ES-I3 (cell line): ENCODE measurements at regions not wholly inside any gene's neighbourhood (a gene's known extent, or its start where the extent isn't known, plus 50 kb on each side); places are given as distances from the start of the nearest gene placed in this dataset.

Experiments
- H3K36me3 ChIP-seq: 2 replicates; pipeline ENCODE4 v1.6.1; 2013; ENCODE audit warnings: mild to moderate bottlenecking, low read length, control low read depth, moderate library complexity; ENCODE audit not compliant: insufficient read depth
- H3K4me1 ChIP-seq: 2 replicates; pipeline ENCODE4 v1.6.1; 2013; ENCODE audit warnings: mild to moderate bottlenecking, control low read depth, low read length; ENCODE audit not compliant: insufficient read depth
- H3K9ac ChIP-seq: 2 replicates; pipeline ENCODE4 v1.6.1; 2013; ENCODE audit warnings: low read depth, mild to moderate bottlenecking, low read length, moderate library complexity
- H3K9me3 ChIP-seq: 2 replicates; pipeline ENCODE4 v1.6.1; 2013; ENCODE audit warnings: mild to moderate bottlenecking, low read length, moderate library complexity; ENCODE audit not compliant: control insufficient read depth, insufficient read depth

DNA sequence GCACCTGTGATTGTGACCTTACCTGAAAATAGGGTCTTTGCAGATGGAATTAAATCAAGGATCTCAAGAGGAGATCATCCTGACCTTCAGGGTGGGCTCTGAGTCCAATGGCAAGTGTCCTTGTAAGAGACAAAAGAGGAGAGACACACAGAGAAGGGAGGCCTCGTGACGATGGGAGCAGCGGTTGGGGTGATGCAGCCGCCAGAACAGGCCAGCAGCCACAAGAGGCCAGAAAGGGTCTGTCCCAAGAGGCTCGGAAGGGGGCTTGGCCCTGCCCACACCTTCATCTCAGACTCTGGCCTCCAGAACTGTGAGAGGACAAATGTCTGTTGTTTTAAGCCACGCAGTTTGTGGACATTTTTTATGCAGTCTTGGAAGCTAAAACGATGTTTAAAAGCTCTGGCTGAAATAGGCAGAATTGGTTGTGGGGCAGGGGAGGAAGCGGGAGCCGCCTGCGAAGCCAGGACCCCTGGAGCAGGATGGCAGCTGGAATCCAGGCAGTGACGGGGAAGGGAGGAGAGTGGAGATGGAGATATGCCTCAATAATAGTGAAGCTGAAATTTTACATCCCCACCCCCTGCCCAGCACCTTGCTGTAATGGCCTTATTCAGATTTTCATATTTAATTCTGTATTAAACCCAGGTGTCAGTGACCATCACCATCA is 216.4 kb downstream of the ANKRD60 start:
- H3K9me3 ChIP-seq = no peaks in the 10 kb centered on the region
- H3K9ac ChIP-seq = no peak overlapping the region
- no peaks in the 10 kb centered on the region for H3K4me1 ChIP-seq
- no peaks in the 10 kb centered on the region for H3K36me3 ChIP-seq

DNA sequence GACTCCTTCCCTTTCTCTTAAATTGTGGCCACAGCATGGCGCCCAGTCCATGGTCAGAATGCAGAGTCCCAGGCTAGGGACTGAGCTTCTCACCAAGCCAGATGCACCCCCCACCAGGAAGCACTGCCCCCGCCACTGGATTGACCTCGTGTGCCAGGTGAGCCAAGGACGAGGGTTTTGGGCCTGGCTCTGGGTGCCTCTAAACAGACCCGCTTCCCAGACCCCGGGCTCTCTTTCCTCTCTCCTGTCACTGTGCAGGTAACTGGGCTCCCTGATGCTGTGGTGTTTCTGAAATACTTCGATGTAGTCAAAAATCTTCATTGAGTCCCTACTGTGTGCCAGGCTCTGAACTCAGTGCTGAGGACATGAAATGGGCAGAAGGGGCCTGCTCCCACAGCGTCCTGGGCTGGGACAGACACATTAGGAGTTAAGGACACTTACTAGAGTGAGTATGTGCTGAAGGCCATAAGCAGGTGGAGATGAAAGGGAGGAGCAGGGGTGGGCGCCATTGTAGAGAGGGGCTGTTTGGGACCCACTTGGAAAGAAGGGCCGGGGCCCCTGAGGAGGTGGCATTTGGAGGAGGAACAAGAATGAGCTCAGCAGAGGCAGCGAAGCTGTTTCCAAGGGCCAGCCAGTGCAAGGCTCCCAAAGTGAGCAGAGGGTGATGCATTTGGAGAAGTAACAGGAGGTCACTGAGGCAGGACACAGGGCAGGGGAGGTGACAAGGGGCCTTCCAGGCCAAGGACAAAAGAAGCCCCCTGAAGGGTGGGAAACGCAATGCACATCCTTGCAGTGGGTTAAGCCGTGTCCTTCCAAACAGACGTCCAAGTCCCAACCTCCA is 217.1 kb downstream of the ANKRD60 start:
- H3K36me3 ChIP-seq = no peaks in the 10 kb centered on the region
- no peaks in the 10 kb centered on the region for H3K9me3 ChIP-seq
- no peaks in the 10 kb centered on the region for H3K4me1 ChIP-seq
- no peak overlapping the region for H3K9ac ChIP-seq

DNA sequence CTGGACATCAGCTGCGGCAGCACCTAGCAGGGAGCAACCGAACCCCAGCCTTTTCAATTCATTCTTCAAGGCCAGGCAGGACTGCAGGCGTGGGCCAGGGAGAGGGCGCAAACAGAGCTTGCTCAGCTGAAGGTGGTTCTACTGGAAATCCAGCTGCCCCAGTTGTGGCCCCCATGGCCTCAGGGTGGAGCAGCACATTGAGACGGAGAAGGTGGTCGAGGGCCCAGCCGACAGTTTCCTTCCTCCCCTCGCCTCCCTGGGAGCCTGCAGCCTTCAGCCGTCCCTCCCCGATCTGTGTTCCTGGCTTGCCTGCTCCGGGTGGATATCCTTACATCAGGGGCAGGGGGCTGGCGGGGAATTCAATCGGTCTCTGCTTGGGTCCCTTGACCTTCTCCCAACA is 217.8 kb downstream of the ANKRD60 start:
- Histone ChIP-seq H3K9me3 (no peaks in the 10 kb centered on the region), H3K36me3 (no peaks in the 10 kb centered on the region), H3K9ac (no peak overlapping the region), H3K4me1 (no peaks in the 10 kb centered on the region)

DNA sequence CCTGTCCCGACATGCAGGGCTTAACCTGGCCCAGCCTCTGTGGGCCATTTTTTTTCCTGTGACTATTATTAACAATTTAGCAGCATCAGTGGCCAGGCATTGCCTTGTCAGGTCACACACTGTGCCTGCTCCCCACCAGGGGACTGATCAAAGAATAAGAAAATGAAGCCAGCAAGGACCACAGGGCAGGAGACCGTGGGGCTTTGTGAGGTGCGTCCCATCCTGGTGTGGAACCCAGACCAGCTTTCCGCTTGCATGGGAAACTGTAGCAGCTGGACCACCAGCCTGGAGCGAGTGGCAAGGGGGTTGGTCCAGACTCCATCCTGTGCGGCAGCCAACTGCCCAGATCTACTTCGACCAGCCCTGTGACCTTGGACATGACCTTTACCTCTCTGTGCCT is 218.3 kb downstream of the ANKRD60 start:
- Histone ChIP-seq H3K36me3 (no peaks in the 10 kb centered on the region), H3K9me3 (no peaks in the 10 kb centered on the region), H3K9ac (no peak overlapping the region), H3K4me1 (no peaks in the 10 kb centered on the region)

DNA sequence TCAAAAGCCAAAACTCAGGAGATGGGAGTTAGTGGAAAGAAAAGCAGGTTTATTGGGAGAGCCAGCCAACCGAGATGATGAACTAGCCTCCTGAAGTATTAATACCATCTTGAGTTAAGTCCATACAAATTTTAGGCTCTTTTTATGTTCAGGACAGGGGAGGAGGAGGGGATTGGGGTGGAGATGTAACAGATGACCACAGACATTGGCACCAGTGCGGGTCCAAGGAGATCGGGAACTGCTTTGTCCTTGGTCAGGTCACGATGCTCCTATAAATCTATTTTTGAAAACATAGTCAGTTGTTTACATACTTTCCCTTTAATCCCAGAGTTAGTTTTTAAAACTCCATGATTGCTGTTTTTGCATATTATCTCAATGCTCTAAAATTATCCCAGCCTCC is 219.6 kb downstream of the ANKRD60 start:
- H3K9me3 ChIP-seq = no peaks in the 10 kb centered on the region
- H3K4me1 ChIP-seq = no peaks in the 10 kb centered on the region
- H3K36me3 ChIP-seq = no peaks in the 10 kb centered on the region
- H3K9ac ChIP-seq = no peak overlapping the region

DNA sequence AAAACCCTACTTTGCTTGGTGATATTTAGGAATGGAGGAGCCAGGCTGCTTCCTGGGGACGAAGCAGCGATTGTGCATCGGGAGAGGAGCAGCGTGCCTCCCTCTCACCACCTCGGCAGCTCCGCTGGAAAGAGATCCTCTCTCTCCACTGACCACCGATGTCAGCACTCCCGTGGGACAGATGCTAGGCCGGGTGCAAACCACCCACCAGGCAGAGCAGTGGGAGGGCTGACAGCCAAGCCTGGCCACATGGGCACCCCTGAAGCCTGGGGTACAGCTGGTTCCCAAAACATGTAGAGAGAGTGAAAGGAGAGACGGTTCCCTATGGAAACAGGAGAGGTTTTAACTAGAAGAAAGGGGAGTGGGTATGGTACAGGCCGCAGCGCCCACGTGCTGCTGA is 220.0 kb downstream of the ANKRD60 start:
- Histone ChIP-seq H3K4me1 (no peaks in the 10 kb centered on the region), H3K9ac (no peak overlapping the region), H3K36me3 (no peaks in the 10 kb centered on the region), H3K9me3 (no peaks in the 10 kb centered on the region)

DNA sequence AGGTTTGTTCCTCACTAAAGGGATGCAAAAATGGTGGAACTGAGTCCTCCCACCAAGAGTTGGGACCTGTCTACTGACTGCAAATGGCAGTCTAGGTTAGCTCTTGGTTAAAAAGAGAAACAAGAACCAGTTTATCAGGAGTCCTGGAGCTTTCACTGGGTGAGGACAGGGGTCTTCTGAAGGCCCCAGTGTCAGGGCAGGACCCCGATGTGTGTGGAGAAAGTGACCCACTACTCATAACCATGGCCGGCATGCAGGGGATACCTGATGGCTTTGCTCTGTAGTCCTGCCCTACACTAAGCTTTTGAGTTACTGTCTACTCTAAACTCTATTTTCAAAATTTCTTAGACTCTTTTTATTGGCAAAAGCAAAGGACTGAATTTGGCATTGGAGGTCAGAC is 220.5 kb downstream of the ANKRD60 start:
- Histone ChIP-seq H3K36me3 (no peaks in the 10 kb centered on the region), H3K9ac (no peak overlapping the region), H3K9me3 (no peaks in the 10 kb centered on the region), H3K4me1 (no peaks in the 10 kb centered on the region)

DNA sequence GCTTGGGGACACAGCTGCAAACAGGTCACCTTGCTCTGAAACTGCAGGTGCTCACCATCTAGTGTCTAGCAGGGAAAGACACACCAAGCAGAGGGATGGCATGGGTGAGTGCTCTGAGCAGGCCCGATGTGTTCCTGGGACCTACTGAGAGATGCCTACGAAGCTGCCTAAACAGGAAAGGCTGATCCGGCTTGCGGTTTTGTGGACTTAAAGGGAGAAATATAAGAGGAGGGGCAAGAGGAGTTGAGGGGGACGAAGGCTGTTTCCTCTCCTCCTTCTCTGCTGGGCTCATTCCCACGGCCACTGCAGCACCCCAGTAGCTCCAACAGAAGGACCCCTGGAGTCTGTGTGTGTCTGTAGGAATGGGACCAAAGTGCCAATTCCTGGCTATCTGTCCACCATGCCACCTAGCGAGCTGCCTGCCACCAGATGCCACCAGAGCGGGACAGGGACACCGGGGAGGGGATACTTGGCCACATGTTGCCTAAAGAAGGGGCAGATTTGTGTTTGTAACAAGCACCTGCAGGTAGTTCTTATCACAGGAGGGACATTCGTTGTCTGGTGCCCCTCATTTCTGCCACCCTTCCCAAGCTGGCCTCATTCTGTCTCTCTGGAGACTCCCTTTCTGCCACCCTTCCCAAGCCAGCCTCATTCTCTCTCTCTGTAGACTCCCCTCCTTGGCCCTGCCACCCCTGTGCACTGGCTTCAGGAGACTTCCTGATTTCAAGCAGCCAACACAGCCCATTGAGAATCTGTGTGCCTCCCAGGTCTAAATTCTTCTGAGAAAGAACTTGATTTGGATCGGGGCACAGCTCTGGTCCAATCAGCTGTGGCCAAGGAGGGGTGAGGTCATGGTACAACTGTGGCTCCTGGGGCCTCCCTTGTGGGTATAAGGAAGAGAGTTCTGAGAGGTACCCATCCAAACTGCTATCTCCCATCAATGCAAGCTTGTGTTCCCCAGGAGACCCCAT is 221.8 kb downstream of the ANKRD60 start:
- H3K9ac ChIP-seq = no peak overlapping the region
- no peaks in the 10 kb centered on the region for H3K9me3 ChIP-seq
- no peaks in the 10 kb centered on the region for H3K36me3 ChIP-seq
- H3K4me1 ChIP-seq = no peaks in the 10 kb centered on the region

DNA sequence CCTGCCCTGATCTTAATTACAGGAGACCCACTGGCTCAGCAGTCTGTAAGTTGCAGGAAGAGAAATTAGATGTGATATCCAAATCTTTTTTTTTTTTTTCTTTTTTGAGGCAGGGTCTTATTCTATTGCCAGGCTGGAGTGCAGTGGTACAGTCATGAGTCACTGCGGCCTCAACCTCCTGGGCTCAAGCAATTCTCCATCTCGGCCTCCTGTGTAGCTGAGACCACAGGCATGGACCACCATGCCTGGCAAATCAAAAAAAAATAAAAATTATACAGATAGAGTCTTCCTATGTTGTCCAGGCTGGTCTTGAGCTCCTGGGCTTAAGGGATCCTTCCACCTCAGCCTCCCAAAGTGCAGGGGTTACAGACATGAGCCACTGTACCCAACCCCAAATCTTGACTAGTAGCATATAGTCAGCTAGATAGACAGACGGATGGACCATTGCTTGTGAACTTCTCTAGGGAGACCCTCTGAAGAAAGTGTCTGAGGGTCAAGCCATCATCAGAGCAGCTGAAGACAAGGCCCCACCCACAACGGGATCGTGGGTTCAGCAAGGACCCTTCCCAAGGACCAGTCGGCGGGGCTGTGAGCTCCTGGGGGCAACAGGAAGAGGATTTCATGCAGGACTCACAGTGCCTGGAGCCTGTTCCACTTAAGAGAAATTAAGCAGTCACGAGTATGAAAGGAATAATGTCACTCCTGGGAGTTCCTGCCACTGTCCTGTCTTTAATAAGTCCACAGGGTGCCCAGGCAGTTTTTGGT is 222.7 kb downstream of the ANKRD60 start:
- no peaks in the 10 kb centered on the region for H3K4me1 ChIP-seq
- H3K36me3 ChIP-seq = no peaks in the 10 kb centered on the region
- no peaks in the 10 kb centered on the region for H3K9me3 ChIP-seq
- no peak overlapping the region for H3K9ac ChIP-seq

DNA sequence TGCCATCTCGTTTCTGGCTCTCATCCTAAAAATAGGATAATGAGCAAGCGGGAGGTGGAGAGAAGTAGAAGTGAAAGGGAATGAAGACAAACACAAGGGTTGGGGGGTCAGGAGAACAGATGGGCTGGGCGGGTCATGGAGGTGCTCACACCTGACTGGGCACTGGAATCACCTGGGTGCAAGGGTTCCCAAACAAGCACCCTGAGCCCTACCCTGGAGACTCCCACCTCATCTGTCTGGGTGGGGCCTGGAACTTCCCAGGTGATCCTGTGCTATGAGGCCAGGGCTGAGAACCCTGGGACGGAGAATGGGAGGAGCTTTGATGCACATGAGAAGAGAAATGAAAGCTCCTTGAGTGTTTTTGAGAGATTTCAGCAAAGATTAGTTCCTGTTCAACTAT is 223.6 kb downstream of the ANKRD60 start:
- Histone ChIP-seq H3K36me3 (no peaks in the 10 kb centered on the region), H3K9ac (no peak overlapping the region), H3K9me3 (no peaks in the 10 kb centered on the region), H3K4me1 (no peaks in the 10 kb centered on the region)

DNA sequence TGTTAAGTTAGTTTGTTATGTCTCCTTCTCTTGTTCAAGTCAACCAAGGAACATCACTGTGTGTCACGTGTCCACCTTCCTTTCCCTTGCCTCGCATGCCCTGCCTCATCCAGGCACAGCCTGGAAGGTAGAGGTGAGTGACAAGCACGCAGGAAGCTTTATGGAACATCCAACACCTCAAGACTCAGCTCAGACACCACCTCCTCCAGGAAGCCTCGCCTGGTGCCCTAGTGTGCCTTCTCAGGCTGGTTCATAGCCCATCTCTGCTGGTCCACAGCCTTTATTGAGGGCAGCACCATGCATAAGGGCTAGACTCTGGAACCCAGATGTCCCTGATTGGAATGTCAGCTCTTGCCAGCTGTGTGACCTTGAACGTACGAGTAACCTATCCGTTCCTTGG is 224.3 kb downstream of the ANKRD60 start:
- Histone ChIP-seq H3K9ac (no peak overlapping the region), H3K36me3 (no peaks in the 10 kb centered on the region), H3K9me3 (no peaks in the 10 kb centered on the region), H3K4me1 (no peaks in the 10 kb centered on the region)

DNA sequence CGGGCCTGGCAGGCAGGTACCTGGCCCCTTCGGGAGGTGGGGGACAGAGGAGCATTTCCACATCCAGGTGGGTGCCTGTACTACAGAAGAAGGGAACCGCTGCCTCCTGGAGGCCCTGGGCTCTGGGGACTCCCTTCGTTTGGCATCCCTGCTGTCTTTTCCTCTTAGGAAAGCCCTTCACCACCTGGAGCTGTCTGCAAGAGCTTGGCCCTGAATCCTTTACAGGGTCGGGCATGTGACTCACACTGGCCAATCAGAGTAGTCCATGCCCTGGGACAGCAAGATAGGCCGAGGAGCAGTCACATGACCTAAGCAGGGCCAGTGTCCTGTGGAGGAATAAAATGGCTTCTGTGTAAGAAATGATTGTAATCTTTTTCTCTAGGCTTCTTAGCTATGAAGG is 224.9 kb downstream of the ANKRD60 start:
- Histone ChIP-seq H3K9me3 (no peaks in the 10 kb centered on the region), H3K36me3 (no peaks in the 10 kb centered on the region), H3K4me1 (no peaks in the 10 kb centered on the region), H3K9ac (no peak overlapping the region)

DNA sequence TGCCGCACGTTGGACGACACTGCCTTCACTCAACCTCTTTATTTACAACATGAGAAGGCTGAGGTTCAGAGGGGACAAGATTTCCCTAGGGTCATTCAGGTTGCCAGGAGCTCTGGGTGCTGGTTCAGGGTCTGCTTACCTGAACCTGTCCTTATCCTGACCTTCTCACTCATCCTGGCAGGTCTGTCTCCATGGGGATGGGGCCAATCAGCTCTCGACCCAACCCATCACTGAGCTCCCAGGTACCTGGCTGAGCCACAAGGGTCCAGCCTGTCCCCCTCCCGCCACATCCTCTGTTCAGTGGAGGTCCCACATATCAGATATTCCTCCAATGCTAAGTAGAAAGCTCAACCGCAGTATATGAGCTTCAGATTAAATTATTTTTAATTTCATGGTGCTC is 225.6 kb downstream of the ANKRD60 start:
- no peak overlapping the region for H3K9ac ChIP-seq
- H3K9me3 ChIP-seq = peaks cover under 1% of the 10 kb centered on the region; the same call in 1 of the 2 replicates
- H3K4me1 ChIP-seq = no peaks in the 10 kb centered on the region
- no peaks in the 10 kb centered on the region for H3K36me3 ChIP-seq

DNA sequence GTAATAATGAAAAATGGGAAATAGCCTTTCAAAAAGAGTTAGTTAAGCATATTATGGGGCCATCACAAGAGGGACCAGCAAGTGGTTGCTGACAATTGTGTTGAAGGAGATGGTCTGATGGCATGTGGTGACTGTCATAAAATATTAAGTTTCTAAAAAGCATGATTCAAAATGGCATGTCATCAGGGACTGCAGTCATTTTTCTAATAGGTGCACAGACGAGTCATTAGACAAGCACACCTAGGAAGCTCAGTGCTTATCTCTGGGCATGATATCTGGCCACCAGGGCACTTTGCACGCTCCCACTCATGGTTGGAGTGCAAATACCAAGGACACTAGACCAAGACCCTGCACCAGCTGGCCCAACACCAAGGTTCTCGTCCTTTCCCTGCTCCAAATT is 226.5 kb downstream of the ANKRD60 start:
- Histone ChIP-seq H3K36me3 (no peaks in the 10 kb centered on the region), H3K9ac (no peak overlapping the region), H3K9me3 (peaks cover 2% of the 10 kb centered on the region; the same call in 1 of the 2 replicates), H3K4me1 (no peaks in the 10 kb centered on the region)
